Activated naive CD4-positive, alpha-beta T cell treated with anti-CD3 and anti-CD28 coated beads for 36 hours (primary cell): ENCODE measurements at regions not wholly inside any gene's neighbourhood (a gene's known extent, or its start where the extent isn't known, plus 50 kb on each side); places are given as distances from the start of the nearest gene placed in this dataset.
"Not testable (repeated sequence)": the region's sequence is repeated elsewhere in the genome, so short reads cannot be mapped to it uniquely, and the experiment has no call there.

Source experiments
- CTCF ChIA-PET: fragments of 350-600 bp; sonication (Branson Sonifier 250); formaldehyde crosslinking; loops from one replicate; lab custom pipeline; 2021; ENCODE audit warnings: antibody characterized with exemption; lab: Charles Lee
- DNase-seq: peaks from one replicate; pipeline ENCODE4 v3.0.0-alpha.2; 2020
- H3K27ac Mint-ChIP-seq: one replicate; pipeline ENCODE4 v1.8.0; 2021; ENCODE audit warnings: mild to moderate bottlenecking, mixed read lengths
- H3K27me3 Mint-ChIP-seq: one replicate; pipeline ENCODE4 v1.8.0; 2021; ENCODE audit warnings: low read depth, mixed read lengths
- H3K36me3 Mint-ChIP-seq: one replicate; pipeline ENCODE4 v1.8.0; 2021; ENCODE audit warnings: low read depth, mixed read lengths
- H3K4me1 Mint-ChIP-seq: one replicate; pipeline ENCODE4 v1.8.0; 2021; ENCODE audit warnings: low read depth, mixed read lengths
- H3K4me3 Mint-ChIP-seq: one replicate; pipeline ENCODE4 v1.8.0; 2021; ENCODE audit warnings: mild to moderate bottlenecking, moderate library complexity, mixed read lengths
- H3K9me3 Mint-ChIP-seq: one replicate; pipeline ENCODE4 v1.8.0; 2021; ENCODE audit warnings: mixed read lengths
- intact Hi-C: fragments of 100-400 bp; cut with micrococcal nuclease; formaldehyde crosslinking; loops from one replicate; pipeline ENCODE4 v1.15.1; 2023

DNA sequence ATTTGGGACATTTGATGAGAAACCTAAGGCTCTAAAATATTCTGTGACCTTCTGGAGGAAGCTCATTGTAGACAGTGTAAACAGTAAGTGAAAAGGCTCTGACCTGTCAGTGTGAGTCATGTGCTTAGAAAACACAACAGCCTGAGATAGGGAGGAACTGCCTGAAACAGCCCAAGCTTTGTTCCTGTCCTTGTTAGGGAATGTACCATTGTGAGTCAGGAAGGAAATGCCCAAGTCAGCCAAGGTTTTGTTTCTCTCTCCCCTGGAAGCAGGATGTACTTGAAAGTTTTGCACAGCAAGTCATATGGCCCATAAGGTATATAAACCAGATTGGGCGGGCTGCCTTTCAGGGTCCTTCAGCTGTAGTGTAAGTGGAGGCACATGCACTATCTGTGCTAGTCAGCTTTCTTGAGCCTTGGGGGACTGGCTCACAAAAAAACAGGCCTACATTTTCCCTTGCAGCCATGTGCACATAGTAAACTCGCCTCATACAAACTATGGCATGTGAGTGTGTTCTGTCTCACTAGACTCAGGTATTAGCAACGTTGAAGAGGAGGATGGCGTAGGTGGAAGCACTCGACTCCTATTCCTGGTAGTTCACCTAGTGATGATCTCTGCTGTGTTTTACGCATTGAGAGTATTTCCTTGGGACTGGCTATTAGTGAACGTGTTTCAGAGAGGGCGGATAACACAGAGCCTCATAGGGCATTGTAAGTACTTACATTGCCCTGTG, 141.2 kb upstream of the KLHL1 start:
- intact Hi-C loops: no loop called here
- H3K4me1 Mint-ChIP-seq: no peaks in the 10 kb centered on the region
- no peaks in the 10 kb centered on the region for H3K36me3 Mint-ChIP-seq
- H3K27me3 Mint-ChIP-seq: no peaks in the 10 kb centered on the region
- DNase-seq: no peak
- H3K4me3 Mint-ChIP-seq: no peak overlapping the region
- CTCF ChIA-PET: no interaction called here
- no peak overlapping the region for H3K27ac Mint-ChIP-seq
- peaks cover 6% of the 10 kb centered on the region for H3K9me3 Mint-ChIP-seq

DNA sequence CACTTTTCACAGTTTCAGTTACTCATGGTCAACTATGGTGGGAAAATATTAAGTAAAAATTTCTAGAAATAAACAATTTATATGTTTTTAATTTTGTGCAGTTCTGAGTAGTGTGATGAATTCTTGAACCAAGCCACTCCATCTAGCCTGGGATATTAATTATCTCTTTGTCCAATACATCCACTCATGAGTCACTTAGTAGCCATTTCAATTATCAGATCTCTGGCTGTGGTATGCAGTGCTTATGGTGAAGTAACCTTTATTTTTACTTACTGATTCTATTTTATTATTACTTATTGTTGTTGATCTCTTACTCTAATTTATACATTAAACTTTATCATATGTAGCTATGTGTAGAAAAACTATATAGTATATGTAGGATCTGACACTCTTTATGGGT, 128.9 kb upstream of the KLHL1 start:
- H3K4me1 Mint-ChIP-seq: no peaks in the 10 kb centered on the region
- H3K27me3 Mint-ChIP-seq: no peaks in the 10 kb centered on the region
- H3K27ac Mint-ChIP-seq: no peak overlapping the region
- CTCF ChIA-PET: interaction anchor here (1.1 kb wide), 1 partner anchor 10 kb away, joined by 3 read pairs; no protein-coding TSS in a partner anchor
- no peak for DNase-seq
- H3K36me3 Mint-ChIP-seq: no peaks in the 10 kb centered on the region
- no peak overlapping the region for H3K4me3 Mint-ChIP-seq
- H3K9me3 Mint-ChIP-seq: peaks cover 9% of the 10 kb centered on the region
- intact Hi-C loops: no loop called here

DNA sequence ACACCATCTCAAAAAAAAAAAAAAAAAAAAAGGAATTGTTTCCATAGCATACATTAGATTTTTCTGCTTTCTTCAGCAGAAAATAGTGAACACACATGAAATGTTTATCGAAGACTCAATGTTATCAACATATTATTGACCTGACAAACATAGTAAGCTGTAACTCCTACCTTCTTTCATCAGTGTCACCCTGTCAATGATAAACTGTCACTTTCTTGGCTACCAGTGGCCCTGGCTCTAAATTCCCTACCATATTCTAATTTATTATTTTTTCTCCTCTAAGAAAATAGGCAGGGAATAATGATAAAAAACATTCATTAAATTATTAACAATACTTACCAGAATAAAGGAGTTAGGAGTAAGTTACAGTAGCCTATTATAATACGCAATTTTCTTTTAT, 127.3 kb upstream of the KLHL1 start:
- Mint-ChIP-seq H3K36me3 (no peaks in the 10 kb centered on the region), H3K9me3 (peaks cover 9% of the 10 kb centered on the region), H3K4me1 (no peaks in the 10 kb centered on the region), H3K4me3 (no peak overlapping the region), H3K27me3 (no peaks in the 10 kb centered on the region), H3K27ac (no peak overlapping the region)
- no peak for DNase-seq
- CTCF ChIA-PET: no interaction called here
- intact Hi-C loops: no loop called here

DNA sequence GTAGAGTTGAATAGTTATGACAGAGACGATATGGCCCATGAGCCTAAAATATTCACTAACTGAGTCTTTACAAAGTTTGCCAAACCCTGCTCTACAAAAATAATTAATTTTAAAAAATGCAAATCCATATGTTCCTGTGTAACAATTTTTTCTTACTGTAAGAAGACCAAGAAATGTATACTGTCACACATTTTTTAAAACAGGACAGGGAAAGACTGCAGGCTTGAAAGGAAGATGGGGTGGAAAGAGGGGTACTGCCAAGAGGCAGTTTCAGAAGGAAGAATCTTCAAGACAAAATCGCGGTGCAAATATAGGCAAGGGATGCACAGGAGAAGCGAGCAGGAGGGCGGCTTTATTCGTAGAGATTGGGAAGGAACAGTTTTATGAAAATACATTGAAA, 115.7 kb upstream of the KLHL1 start:
- Mint-ChIP-seq H3K4me3 (no peak overlapping the region), H3K36me3 (no peaks in the 10 kb centered on the region), H3K4me1 (no peaks in the 10 kb centered on the region), H3K27ac (no peak overlapping the region), H3K27me3 (no peaks in the 10 kb centered on the region), H3K9me3 (no peaks in the 10 kb centered on the region)
- DNase-seq: no peak
- intact Hi-C loops: no loop called here
- CTCF ChIA-PET: no interaction called here

DNA sequence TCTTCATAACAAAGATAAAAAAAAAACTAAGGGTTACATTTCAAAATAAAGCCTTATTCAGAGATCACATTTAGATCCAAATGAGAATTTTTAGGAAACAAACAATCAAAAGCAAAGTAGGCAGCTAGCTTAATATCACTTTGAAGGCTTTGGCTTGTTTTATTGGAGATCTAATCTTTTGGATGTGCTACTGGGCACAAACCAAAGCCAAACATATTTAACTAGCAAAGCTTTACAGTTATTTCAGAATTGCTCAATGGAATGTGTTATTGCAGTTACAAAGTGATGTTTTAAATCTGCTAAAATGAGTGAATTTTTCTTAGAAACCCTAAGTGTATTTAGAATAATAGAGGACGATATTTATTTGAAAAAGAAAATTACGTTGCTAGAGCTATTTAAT, 114.7 kb upstream of the KLHL1 start:
- no peak for DNase-seq
- H3K4me1 Mint-ChIP-seq: no peaks in the 10 kb centered on the region
- H3K27me3 Mint-ChIP-seq: no peaks in the 10 kb centered on the region
- H3K4me3 Mint-ChIP-seq: no peak overlapping the region
- no peak overlapping the region for H3K27ac Mint-ChIP-seq
- CTCF ChIA-PET: no interaction called here
- no peaks in the 10 kb centered on the region for H3K36me3 Mint-ChIP-seq
- no peaks in the 10 kb centered on the region for H3K9me3 Mint-ChIP-seq
- intact Hi-C loops: no loop called here

DNA sequence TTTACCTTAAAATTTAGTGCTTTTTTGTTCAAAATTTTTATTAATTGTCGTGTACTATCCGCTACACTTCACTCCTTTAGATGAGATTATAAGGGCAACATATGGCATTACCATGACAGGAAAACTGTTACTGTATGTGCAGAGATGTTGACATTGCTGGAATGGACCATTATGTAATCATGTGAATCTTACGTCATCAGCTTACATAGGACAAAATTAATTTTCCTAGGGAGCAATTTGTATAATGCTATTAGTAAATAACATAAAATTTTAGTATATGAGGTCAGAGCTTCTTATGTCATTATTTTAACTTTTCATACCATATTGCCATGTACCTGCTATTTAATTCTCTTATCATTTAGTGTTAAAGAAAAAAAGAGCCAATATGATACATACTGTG, 110.4 kb upstream of the KLHL1 start:
- H3K36me3 Mint-ChIP-seq: no peaks in the 10 kb centered on the region
- no peak overlapping the region for H3K4me3 Mint-ChIP-seq
- H3K4me1 Mint-ChIP-seq: no peaks in the 10 kb centered on the region
- intact Hi-C loops: no loop called here
- no peaks in the 10 kb centered on the region for H3K27me3 Mint-ChIP-seq
- CTCF ChIA-PET: no interaction called here
- H3K27ac Mint-ChIP-seq: no peak overlapping the region
- DNase-seq: no peak
- H3K9me3 Mint-ChIP-seq: no peaks in the 10 kb centered on the region

DNA sequence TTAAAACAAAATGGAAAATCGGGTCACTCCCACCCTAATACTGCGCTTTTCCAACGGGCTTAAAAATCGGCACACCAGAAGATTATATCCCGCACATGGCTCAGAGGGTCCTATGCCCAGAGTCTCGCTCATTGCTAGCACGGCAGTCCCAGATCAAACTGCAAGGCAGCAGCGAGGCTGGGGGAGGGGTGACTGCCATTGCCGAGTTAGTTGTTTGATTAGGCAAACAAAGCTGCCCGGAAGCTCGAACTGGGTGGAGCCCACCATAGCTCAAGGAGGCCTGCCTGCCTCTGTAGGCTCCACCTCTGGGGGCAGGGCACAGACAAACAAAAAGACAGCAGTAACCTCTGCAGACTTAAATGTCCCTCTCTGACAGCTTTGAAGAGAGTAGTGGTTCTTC, 100.7 kb upstream of the KLHL1 start:
- H3K27me3 Mint-ChIP-seq, DNase-seq, H3K36me3 Mint-ChIP-seq, intact Hi-C loops, H3K9me3 Mint-ChIP-seq, H3K4me3 Mint-ChIP-seq, H3K4me1 Mint-ChIP-seq, H3K27ac Mint-ChIP-seq, CTCF ChIA-PET: not testable (repeated sequence)

DNA sequence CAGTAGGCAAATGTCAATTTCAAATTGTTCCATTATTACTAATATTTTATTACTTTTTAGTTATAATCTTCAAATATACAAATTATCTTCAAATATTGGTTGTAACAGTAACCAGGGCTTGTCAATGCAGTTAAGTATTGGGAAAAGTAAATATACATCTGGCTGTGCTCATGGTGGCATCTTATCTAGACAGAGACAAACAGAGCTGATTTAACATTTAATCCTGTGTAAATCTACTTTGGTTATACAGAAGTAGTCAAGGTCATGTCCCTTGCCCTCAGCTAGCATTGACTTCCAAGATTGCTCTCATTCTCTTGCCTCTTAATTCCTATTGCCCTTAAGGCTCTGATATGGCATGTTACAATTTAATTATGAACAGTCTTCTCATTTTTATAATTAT, 98.4 kb upstream of the KLHL1 start:
- H3K4me1 Mint-ChIP-seq: no peaks in the 10 kb centered on the region
- no peak for DNase-seq
- H3K9me3 Mint-ChIP-seq: peaks cover 13% of the 10 kb centered on the region
- H3K36me3 Mint-ChIP-seq: no peaks in the 10 kb centered on the region
- CTCF ChIA-PET: interaction anchor here (0.6 kb wide), 1 partner anchor 473 kb away, joined by 3 read pairs; no protein-coding TSS in a partner anchor
- no peak overlapping the region for H3K27ac Mint-ChIP-seq
- no peak overlapping the region for H3K4me3 Mint-ChIP-seq
- intact Hi-C loops: no loop called here
- no peaks in the 10 kb centered on the region for H3K27me3 Mint-ChIP-seq

DNA sequence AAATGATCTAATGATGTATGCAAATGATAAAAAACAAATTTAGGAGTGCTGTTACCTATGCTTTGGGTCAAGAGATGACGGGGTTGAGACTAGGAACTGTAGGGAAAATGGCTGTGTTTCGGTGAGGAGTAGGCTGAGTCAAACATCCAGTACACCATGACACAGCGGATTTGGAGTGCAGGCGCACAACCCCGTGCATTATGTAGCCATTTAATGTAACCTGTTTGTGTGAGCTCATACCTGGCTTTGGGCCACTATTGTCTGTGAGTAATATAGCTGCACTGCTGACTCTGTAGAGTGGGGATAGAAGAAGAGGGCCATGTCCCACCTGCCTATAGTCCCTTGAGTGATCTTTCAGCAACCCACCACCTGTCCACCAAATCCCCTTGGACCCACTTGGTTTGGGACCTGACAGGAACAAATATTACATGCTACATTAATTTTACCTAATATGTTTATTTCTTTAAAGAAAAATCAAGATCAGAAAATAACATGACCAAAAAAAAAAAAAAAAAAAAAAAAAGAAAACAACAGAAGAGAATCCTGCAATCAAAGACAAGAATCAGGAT, 95.5 kb upstream of the KLHL1 start:
- H3K27ac Mint-ChIP-seq: no peak overlapping the region
- CTCF ChIA-PET: no interaction called here
- peak; percentile 5 for DNase-seq
- peaks cover 9% of the 10 kb centered on the region for H3K9me3 Mint-ChIP-seq
- no peak overlapping the region for H3K4me3 Mint-ChIP-seq
- no peaks in the 10 kb centered on the region for H3K4me1 Mint-ChIP-seq
- H3K27me3 Mint-ChIP-seq: no peaks in the 10 kb centered on the region
- H3K36me3 Mint-ChIP-seq: no peaks in the 10 kb centered on the region
- intact Hi-C loops: no loop called here

DNA sequence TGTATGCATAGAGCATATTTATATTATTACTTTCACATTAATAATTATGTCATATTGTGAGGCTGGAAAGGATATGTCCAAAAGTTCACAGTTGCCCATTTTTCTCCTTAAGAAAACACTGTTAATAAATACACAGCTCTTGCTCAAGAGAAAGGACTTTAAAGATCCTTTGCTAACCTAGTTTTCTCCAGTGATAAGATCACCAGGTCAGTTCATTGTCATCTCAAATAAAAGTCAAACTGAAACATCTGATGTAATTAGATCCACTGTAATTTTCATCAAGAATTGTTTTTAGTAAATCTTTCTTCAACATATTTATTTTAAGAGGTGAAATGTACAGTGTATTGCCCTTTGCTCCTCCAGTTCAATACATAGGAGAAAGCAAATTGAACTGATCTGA, 82.8 kb upstream of the KLHL1 start:
- Mint-ChIP-seq H3K4me1 (no peaks in the 10 kb centered on the region), H3K4me3 (no peak overlapping the region), H3K27ac (no peak overlapping the region), H3K36me3 (peaks cover 1% of the 10 kb centered on the region), H3K9me3 (peaks cover 11% of the 10 kb centered on the region), H3K27me3 (no peaks in the 10 kb centered on the region)
- CTCF ChIA-PET: no interaction called here
- intact Hi-C loops: no loop called here
- DNase-seq: no peak

DNA sequence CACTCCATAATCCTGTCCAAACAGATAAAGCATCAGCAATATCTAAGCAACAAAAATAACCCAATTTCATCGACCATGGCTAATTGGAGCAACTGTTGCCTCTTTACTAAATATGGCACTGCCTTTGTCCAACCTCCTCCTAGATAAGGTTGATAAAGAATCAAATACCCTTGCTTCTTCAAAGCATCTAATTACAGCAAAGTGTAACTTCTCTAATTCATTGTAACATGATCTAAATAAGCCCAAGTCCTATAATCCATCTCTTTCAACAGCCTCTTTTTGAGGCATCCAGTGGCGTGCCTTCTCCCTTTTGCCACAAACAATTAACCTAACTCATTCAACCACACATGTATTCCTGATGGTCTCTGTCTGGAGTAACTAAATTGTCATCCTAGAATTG, 81.7 kb upstream of the KLHL1 start:
- Mint-ChIP-seq H3K4me3 (no peak overlapping the region), H3K9me3 (peaks cover 7% of the 10 kb centered on the region), H3K27me3 (no peaks in the 10 kb centered on the region), H3K27ac (no peak overlapping the region), H3K36me3 (no peaks in the 10 kb centered on the region), H3K4me1 (no peaks in the 10 kb centered on the region)
- intact Hi-C loops: no loop called here
- CTCF ChIA-PET: no interaction called here
- no peak for DNase-seq

DNA sequence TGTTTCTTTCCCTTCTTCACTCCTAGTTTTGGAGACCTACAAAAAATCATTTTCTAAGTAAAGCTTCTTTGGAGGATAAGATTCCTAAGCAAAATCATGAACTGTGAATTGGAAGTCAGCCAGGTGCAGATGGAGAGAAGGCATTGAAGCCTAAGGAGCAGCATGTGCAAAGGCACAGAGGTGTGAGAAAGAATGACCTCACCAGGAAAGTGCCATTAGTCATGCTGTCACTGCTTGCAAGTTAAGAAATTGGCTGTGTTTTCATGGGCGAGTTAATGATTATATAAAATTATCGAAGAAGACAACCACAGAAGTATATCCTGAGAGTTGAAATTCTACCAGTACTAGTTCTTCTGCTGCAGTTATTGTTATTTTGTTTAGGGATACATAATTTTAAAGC, 80.3 kb upstream of the KLHL1 start:
- intact Hi-C loops: no loop called here
- CTCF ChIA-PET: no interaction called here
- DNase-seq: no peak
- peaks cover 3% of the 10 kb centered on the region for H3K9me3 Mint-ChIP-seq
- H3K4me3 Mint-ChIP-seq: no peak overlapping the region
- H3K36me3 Mint-ChIP-seq: no peaks in the 10 kb centered on the region
- no peaks in the 10 kb centered on the region for H3K4me1 Mint-ChIP-seq
- no peak overlapping the region for H3K27ac Mint-ChIP-seq
- H3K27me3 Mint-ChIP-seq: no peaks in the 10 kb centered on the region

DNA sequence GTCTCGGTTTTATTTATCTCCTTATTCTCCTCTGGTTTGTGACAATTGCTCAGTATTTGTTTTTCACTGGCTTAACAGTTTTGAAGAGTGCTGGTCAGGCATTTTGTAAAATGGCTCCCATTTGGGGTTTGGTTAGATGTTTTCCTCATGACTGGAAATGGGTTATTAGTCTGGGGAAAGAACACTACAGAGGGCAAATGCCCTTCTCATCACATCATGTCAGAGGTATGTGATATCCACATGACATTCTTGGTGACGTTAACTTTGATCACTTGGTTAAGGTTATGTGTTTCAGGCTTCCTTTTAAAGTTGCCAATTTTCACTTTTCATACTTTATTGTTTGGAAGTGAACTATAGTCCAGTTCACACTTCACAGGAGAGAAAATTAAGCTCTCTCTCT, 74.8 kb upstream of the KLHL1 start:
- CTCF ChIA-PET: no interaction called here

More for the DNA sequence above, 74.8 kb upstream of the KLHL1 start:
- H3K36me3 Mint-ChIP-seq: no peaks in the 10 kb centered on the region
- H3K4me1 Mint-ChIP-seq: no peaks in the 10 kb centered on the region
- no peak overlapping the region for H3K4me3 Mint-ChIP-seq
- intact Hi-C loops: no loop called here
- no peaks in the 10 kb centered on the region for H3K27me3 Mint-ChIP-seq
- no peak for DNase-seq
- H3K9me3 Mint-ChIP-seq: no peaks in the 10 kb centered on the region
- H3K27ac Mint-ChIP-seq: no peak overlapping the region
